Thyroid gland (tissue), 4 donors: ENCODE measurements at regions not wholly inside any gene's neighbourhood (a gene's known extent, or its start where the extent isn't known, plus 50 kb on each side); places are given as distances from the start of the nearest gene placed in this dataset.

ENCODE experiments used
- DNase-seq, 2 donors: peaks; one replicate each; pipeline ENCODE4 v3.0.0-alpha.2; 2019
- H3K27ac ChIP-seq, 3 donors: fragments of 200-600 bp; sonication (generic); 1 replicate in 2 of 3; 2 replicates in 1 of 3; pipeline ENCODE4 v1.5.1; 2016 to 2019; ENCODE audit warnings: mild to moderate bottlenecking in 1 of 3, moderate library complexity in 1 of 3
- H3K27me3 ChIP-seq: fragments of 200-600 bp; sonication (generic); one replicate; pipeline ENCODE4 v1.5.1; 2019
- H3K36me3 ChIP-seq, 2 donors: fragments of 200-600 bp; sonication (generic); one replicate each; pipeline ENCODE4 v1.5.1; 2016 to 2019
- H3K4me1 ChIP-seq, 2 donors: fragments of 200-600 bp; sonication (generic); one replicate each; pipeline ENCODE4 v1.5.1; 2017 to 2019
- H3K4me3 ChIP-seq, 3 donors: fragments of 200-600 bp; sonication (generic); replicated peaks in 1 of 3; 1 replicate in 2 of 3; 2 replicates in 1 of 3; pipeline ENCODE4 v1.5.1; 2016; ENCODE audit warnings: mild to moderate bottlenecking in 1 of 3
- H3K9me3 ChIP-seq: fragments of 200-600 bp; sonication (generic); one replicate; pipeline ENCODE4 v1.5.1; 2017
- POLR2A ChIP-seq, 2 donors: fragments of 450-650 bp; IDR thresholded peaks; one replicate each; pipeline ENCODE4 v1.6.1; 2017; ENCODE audit warnings: antibody characterized with exemption in 2 of 2, mild to moderate bottlenecking in 2 of 2, moderate library complexity in 1 of 2
- WGBS, 2 donors: methylation state at CpG; one replicate each; pipeline ENCODE4 v1.1.5; 2017; 5-methylcytosine and 5-hydroxymethylcytosine counted together
- intact Hi-C: fragments of 100-400 bp; cut with DNase I; formaldehyde crosslinking; loops from one replicate; pipeline ENCODE4 v1.15.1; 2023
- TF ChIP-seq, protein P1 (sequence below), 6 experiments: fragments of 200-600 bp in 3 of 6; fragments of 450-650 bp in 3 of 6; sonication (generic) in 3 of 6; IDR thresholded peaks; one replicate each; pipeline ENCODE4 v1.5.1; 2016 to 2019; ENCODE audit warnings: antibody characterized with exemption in 6 of 6, mild to moderate bottlenecking in 2 of 6, inconsistent platforms in 1 of 6, moderate library complexity in 1 of 6

DNA sequence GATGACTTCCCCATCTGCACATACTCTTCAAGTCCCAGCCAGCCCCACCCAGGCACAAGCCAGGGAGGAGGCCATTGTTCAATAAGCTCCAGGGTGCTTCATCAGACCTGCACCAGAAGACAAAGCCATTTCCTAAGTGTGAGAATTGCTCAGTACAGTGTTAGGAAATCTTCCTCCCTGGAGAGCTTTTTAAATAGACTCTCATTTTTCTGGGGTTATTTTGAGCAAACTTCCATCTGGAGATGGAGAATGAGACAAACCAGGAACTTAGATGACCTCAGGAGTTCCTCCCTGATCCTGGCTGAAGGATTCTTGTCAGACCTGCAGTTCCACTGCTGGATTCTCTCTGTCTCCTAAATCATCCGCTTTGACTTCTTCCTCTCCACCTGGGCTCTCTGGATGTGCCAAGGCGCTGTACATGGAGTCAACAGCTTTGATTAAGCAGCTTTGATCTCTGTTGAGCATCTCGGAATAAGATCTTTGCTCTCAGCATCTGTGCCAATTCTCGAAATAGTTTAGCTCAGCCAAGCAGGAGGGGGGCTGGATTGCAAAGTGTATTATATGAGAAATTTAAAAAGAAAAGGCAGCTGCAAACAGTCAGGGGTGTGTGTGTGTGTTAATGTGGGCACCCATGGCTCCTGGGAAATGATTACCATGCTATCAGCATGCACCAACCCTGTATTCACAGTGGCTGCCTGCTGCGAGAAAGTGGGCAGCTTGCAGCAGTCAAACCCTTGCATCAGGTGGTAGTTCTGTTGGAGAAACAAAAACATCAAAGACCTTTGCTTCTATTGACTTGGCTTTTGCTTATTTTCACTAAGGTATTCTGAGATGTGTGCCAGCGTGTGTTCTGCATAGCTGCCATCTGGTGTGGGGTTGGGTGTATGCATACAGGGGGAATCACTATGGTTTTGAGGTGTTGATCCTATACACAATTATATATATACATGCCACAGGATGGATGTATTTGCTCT lies 70.2 kb upstream of the NAV2 start:
- no peak overlapping the region for H3K4me3 ChIP-seq
- H3K27ac ChIP-seq = no peak overlapping the region
- H3K9me3 ChIP-seq = no peaks in the 10 kb centered on the region
- no peaks in the 10 kb centered on the region for H3K27me3 ChIP-seq
- no peak for DNase-seq
- intact Hi-C loops = loop anchor here (10.0 kb wide), 1 partner anchor 68 kb away; no protein-coding TSS in a partner anchor
- WGBS, 2 donors = 50 to 53% methylated on average over 6 of the region's 6 CpGs
- TF ChIP-seq, protein P1, sequence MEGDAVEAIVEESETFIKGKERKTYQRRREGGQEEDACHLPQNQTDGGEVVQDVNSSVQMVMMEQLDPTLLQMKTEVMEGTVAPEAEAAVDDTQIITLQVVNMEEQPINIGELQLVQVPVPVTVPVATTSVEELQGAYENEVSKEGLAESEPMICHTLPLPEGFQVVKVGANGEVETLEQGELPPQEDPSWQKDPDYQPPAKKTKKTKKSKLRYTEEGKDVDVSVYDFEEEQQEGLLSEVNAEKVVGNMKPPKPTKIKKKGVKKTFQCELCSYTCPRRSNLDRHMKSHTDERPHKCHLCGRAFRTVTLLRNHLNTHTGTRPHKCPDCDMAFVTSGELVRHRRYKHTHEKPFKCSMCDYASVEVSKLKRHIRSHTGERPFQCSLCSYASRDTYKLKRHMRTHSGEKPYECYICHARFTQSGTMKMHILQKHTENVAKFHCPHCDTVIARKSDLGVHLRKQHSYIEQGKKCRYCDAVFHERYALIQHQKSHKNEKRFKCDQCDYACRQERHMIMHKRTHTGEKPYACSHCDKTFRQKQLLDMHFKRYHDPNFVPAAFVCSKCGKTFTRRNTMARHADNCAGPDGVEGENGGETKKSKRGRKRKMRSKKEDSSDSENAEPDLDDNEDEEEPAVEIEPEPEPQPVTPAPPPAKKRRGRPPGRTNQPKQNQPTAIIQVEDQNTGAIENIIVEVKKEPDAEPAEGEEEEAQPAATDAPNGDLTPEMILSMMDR (IDR thresholded peaks at IDR 0.05) = no peak
- TF ChIP-seq POLR2A (IDR thresholded peaks at IDR 0.05) = no peak
- H3K36me3 ChIP-seq = no peaks in the 10 kb centered on the region
- peaks cover 6 to 31% of the 10 kb centered on the region in 2 donors for H3K4me1 ChIP-seq

DNA sequence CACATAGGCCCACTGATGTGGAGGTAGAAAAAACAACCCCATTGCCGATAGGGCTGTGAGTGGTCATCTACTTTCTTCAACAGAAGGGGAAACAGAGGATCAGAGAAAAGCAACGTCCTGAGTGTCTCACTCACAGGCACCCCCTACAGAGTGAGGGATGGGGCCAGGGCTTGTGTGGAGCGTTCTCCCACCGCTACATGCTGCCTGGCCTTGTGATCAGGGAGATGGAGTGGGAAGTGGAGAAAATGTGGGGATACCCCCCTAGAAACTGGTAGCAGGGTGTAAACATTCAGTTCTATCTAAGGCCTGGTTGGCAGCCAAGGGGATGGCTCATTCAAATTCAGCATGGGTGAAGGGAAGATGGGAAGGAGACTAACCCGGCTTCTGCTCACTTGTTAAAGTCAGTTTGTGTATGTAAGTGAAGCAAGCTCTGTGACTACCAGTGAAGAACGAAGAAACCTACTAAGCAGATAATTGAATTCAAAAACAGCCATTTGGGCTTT lies 73.0 kb upstream of the NAV2 start:
- DNase-seq = no peak
- Histone ChIP-seq H3K9me3 (no peaks in the 10 kb centered on the region), H3K4me3 (no peak overlapping the region), H3K27me3 (no peaks in the 10 kb centered on the region), H3K27ac (no peak overlapping the region), H3K4me1 (peaks cover 0 to 17% of the 10 kb centered on the region in 2 donors), H3K36me3 (no peaks in the 10 kb centered on the region)
- intact Hi-C loops = loop anchor here (10.0 kb wide), 1 partner anchor 65 kb away; no protein-coding TSS in a partner anchor
- TF ChIP-seq, protein P1 (IDR thresholded peaks at IDR 0.05) = no peak
- no peak for TF ChIP-seq POLR2A (IDR thresholded peaks at IDR 0.05)
- 92 to 95% methylated on average over 6 of the region's 6 CpGs for WGBS, 2 donors

DNA sequence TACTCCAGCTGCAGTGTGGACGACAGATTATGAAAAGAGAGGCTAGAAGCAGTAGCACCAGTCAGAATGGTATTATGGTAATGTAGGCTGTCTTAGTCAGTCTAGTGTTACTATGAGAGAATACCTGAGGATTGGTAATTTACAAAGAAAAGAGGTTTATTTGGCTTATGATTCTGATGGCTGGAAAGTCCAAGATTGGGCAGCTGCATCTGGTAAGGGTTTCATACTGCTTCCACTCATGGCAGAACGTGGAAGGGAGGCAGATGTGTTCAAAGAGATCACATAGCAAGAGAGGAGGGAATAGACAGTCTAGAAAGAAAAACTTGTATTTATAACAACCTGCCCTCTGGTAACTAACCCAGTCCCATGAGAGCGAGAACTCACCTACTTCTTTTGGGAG lies 77.3 kb upstream of the NAV2 start:
- TF ChIP-seq, protein P1 (IDR thresholded peaks at IDR 0.05) = no peak
- Histone ChIP-seq H3K27ac (peak overlapping the region in 1 of 3 donors; percentile 81), H3K4me1 (peaks cover 18 to 26% of the 10 kb centered on the region in 2 donors), H3K36me3 (no peaks in the 10 kb centered on the region), H3K4me3 (no peak overlapping the region), H3K9me3 (no peaks in the 10 kb centered on the region), H3K27me3 (no peaks in the 10 kb centered on the region)
- intact Hi-C loops = no loop called here
- WGBS, 2 donors = 93 to 97% methylated on average over 3 of the region's 3 CpGs
- DNase-seq = no peak

DNA sequence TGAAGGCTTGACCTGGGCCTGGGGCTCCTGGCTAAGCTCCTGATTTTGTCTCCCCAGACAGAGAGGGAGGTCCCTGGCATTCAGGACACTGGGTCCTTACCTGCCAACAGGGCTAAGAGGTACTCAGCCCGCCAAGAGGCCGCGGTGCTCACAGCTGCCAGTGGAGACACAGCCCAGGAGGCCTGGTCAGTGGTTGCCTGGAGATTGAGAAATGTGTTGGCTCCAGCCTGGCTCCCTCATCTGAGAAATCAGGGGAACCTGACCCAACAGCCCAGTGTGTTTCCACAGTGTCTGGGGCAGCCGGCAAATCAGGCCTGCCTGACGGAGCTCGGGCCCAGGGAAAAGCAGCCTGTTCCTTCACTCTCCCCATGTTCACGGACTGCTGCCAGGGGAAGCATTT lies 79.4 kb upstream of the NAV2 start:
- DNase-seq = peak; percentile 97 to 98

More for the DNA sequence above, 79.4 kb upstream of the NAV2 start:
- intact Hi-C loops = no loop called here
- Histone ChIP-seq H3K36me3 (no peaks in the 10 kb centered on the region), H3K27me3 (no peaks in the 10 kb centered on the region), H3K9me3 (no peaks in the 10 kb centered on the region), H3K27ac (peak overlapping the region; percentile 81 to 91 (median 91)), H3K4me1 (peaks cover 18 to 26% of the 10 kb centered on the region in 2 donors), H3K4me3 (no peak overlapping the region)
- TF ChIP-seq POLR2A (IDR thresholded peaks at IDR 0.05) = peak in 1 of 2 donors; percentile 68
- TF ChIP-seq, protein P1 (IDR thresholded peaks at IDR 0.05) = no peak
- 32 to 37% methylated on average over 7 of the region's 7 CpGs for WGBS, 2 donors
